ENCODE measurements at regions not wholly inside any gene's neighbourhood (a gene's known extent, or its start where the extent isn't known, plus 50 kb on each side); places are given as distances from the start of the nearest gene placed in this dataset.
A peak's percentile ranks its signal among the peaks of the same experiment; 100 is the strongest.

DNA sequence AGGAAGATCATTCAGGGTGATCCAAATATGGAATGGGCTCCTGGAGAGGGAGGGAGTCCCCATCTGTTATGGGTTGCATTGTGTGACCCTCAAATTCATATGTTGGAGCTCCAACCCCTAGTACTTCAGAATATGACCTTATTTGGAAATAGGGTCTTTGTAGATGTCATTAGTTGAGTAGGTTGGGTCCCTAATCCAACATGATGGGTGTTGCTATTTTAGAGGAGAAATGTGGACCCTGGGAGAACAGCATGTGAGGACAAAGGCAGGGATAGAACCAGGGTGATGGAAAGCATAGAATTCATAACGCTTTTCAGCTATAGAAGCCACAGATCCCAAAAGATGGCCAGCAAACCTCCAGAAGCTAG is 91.5 kb upstream of the SMNDC1 start:
- WGBS, 2 donors (ENCODE audit: low coverage in 1 of 2), result 91% methylated on average over 1 of the region's 1 CpG; no CpG with 5 or more reads in 1 of the 2 donors
- Histone ChIP-seq H3K9me3 (no peaks in the 10 kb centered on the region), H3K36me3 (no peaks in the 10 kb centered on the region), H3K4me3 (no peak overlapping the region), H3K27ac (no peak overlapping the region), H3K27me3 (peaks cover 22% of the 10 kb centered on the region), H3K4me1 (peaks cover 0 to 9% (median 4%) of the 10 kb centered on the region in 3 donors)
- ATAC-seq, result no peak
- TF ChIP-seq EP300 (IDR thresholded peaks at IDR 0.05) (no peak), POLR2AphosphoS5 (IDR thresholded peaks at IDR 0.05) (no peak), CTCF (IDR thresholded peaks at IDR 0.05) (no peak), POLR2A (IDR thresholded peaks at IDR 0.05) (no peak)

- peaks cover 0 to 9% (median 4%) of the 10 kb centered on the region in 3 donors for H3K4me1 ChIP-seq
- H3K27ac ChIP-seq, result no peak overlapping the region
- no peak overlapping the region for H3K4me3 ChIP-seq
- TF ChIP-seq EP300 (IDR thresholded peaks at IDR 0.05), result no peak
- TF ChIP-seq POLR2A (IDR thresholded peaks at IDR 0.05), result no peak
- TF ChIP-seq CTCF (IDR thresholded peaks at IDR 0.05), result no peak
- TF ChIP-seq POLR2AphosphoS5 (IDR thresholded peaks at IDR 0.05), result no peak
- H3K36me3 ChIP-seq, result no peaks in the 10 kb centered on the region
- ATAC-seq, result no peak
- H3K9me3 ChIP-seq, result no peaks in the 10 kb centered on the region
- peaks cover 14% of the 10 kb centered on the region for H3K27me3 ChIP-seq
- 95 to 100% methylated on average over 2 to 3 of the region's 3 CpGs for WGBS, 2 donors (ENCODE audit: low coverage in 1 of 2)
Observed at GRCh38 chr10:110397856-110398255, 93.1 kb upstream of the SMNDC1 start.

DNA sequence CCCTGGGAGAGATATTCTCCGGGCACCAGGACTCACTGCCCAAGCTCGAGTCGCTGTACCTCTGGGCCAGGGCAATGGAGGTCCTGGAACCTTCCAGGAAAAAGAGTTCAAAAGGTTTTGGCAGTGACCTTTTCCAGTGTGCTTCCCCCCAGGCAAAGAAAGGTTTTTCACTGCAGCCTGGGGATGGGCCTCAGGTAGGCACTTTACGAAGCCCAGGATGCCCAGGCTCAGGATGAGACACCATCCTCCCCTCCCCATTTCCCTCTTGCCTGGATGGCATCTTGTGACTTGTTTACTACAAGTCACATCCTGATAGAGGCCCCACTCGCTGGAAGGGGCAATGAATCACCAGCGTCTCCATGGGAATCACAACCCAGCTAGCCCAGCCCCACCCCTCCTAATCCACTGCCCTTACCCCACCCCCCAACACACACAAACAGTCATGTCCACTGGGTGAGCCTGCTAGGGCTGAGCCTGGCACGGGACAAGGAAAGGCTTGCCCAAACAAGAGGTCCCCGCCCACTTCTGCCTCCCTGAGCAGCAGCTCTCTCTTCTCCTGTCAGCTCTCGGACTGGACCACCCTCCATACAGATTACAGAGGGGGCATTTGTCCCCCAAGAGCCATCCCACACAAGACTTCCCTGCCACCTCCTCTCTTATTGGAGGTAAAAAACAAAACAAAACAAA is 93.8 kb upstream of the SMNDC1 start:
- peak; percentile 69 for ATAC-seq
- Histone ChIP-seq H3K4me1 (peaks cover 0 to 9% (median 4%) of the 10 kb centered on the region in 3 donors), H3K27ac (peak overlapping the region in 2 of 4 donors; percentile 9 to 20), H3K27me3 (peaks cover 7% of the 10 kb centered on the region), H3K36me3 (no peaks in the 10 kb centered on the region), H3K4me3 (no peak overlapping the region), H3K9me3 (no peaks in the 10 kb centered on the region)
- TF ChIP-seq POLR2A (IDR thresholded peaks at IDR 0.05) (no peak), EP300 (IDR thresholded peaks at IDR 0.05) (no peak), POLR2AphosphoS5 (IDR thresholded peaks at IDR 0.05) (no peak), CTCF (IDR thresholded peaks at IDR 0.05) (no peak)
- WGBS, 2 donors (ENCODE audit: low coverage in 1 of 2), result 27 to 39% methylated on average over 2 to 3 of the region's 9 CpGs

DNA sequence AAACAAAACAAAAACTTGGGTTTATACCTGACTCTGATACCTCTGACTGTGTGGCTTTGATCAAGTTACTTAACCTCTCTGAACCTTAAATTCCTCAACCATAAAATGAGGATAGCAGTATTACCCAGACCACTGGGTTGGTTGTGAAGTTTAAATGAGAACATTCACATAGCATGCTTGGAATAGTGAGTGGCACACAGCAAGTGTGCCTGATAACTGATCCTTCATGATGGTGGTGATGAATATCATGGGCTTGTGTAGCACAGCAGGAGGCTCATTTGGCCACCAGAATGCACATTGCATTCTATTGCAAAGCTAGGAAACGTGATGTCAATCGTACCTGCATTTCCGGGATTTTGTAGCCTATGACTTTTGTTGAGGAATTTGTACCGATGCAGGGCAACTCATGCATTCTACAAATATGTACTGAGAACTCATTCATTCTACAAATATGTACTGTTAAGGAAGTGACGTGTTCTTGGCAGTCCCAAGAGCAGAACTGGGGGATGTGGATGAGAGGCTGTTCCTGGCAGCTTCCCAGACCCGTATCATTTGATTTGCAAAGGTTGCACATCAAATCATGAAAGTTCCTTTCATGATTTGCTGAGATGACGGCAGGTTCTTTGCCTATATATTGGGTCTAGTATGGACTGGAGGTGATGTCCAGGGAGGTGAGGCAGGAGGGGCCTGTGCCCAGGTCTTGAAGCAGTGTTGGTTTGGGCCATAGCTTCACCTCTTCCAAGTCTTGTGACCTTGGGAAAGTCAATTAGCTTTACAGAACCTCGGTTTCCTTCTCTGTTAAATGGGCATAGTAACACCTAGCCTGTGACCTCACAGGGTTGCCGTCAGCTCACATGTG is 94.6 kb upstream of the SMNDC1 start:
- Histone ChIP-seq H3K27ac (peak overlapping the region in 2 of 4 donors; percentile 5 to 9), H3K27me3 (no peaks in the 10 kb centered on the region), H3K4me3 (no peak overlapping the region), H3K4me1 (peaks cover 0 to 9% (median 4%) of the 10 kb centered on the region in 3 donors), H3K9me3 (no peaks in the 10 kb centered on the region), H3K36me3 (no peaks in the 10 kb centered on the region)
- 48 to 64% methylated on average over 6 to 8 of the region's 9 CpGs for WGBS, 2 donors (ENCODE audit: low coverage in 1 of 2)
- TF ChIP-seq POLR2AphosphoS5 (IDR thresholded peaks at IDR 0.05), result peak; percentile 40
- no peak for TF ChIP-seq CTCF (IDR thresholded peaks at IDR 0.05)
- TF ChIP-seq POLR2A (IDR thresholded peaks at IDR 0.05), result no peak
- ATAC-seq, result peak; percentile 36

Measured in gastroesophageal sphincter (tissue), 4 donors.